DMS114 treated with DMSO at 0.1 percent for 48 hours (cell line): ENCODE measurements at regions not wholly inside any gene's neighbourhood (a gene's known extent, or its start where the extent isn't known, plus 50 kb on each side); places are given as distances from the start of the nearest gene placed in this dataset.
"Not testable (repeated sequence)": the region's sequence is repeated elsewhere in the genome, so short reads cannot be mapped to it uniquely, and the experiment has no call there.

Experiments used
- DNase-seq: peaks from one replicate; lab custom pipeline; 2025; ENCODE audit not compliant: unreplicated experiment; lab: John Stamatoyannopoulos, UW

DNA sequence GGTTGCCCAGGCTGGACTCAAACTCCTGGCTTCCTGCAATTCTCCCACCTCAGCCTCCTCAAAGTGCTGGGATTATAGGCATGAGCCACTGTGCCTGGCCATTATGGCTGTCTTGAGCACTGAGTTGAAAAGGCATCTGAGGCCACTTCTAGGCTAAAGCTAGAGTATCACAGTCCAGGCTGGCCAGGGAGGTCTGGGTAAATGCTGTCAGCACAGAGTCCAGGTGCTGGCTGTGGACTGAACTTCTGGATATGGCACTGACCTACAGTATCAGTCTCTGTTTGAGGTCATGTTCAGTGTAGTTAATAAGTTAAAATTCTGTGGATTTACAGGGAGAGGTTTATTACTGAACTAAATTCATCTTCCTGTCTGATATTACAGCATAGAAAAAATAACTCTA is 222.5 kb upstream of the TOM1L1 start:
- no peak for DNase-seq

DNA sequence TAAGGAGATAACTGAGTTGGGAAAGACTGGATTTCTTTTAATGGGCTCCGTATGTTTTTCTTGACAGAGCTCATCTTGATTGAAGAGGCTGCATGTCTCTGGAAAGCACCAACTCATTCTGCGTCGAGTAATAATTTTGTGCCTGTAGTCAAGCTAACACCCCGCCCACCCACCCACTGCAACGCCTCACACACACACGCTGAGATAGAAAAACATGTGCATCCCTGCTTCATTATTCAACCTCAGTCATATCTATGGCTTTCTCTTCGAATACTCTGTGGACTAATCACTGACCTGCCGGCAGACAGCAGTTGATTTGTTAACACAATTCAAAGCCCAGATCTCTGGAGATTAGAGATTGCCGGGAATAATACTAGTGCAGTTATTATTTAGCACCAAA is 220.2 kb upstream of the TOM1L1 start:
- no peak for DNase-seq

DNA sequence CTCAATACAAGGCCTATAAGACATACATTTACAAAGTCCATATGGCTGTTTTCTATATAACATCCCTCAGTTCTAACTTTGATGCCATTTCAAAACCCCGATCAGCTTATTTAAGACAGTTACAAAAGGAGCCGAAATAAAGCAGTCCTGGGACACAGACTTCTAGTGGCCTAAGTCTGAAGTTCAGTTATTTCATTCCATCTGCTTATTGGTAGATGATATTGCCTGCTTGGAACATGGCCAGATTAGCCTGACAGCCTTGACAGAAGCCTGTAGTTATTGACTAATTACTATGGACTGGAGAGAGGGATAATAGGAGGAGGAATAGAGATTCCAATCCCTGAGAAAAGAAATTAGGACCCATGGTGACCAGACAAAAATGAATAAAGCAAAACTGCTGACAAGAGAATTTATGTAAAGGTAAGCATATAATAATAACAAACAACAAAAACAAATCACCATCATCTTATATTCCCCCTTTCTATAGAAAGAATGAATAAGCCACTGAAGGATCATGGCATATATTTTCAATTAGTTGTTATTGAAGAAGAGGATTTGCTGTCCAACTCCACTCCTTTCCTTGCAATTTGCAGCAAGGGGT is 206.3 kb upstream of the TOM1L1 start:
- no peak for DNase-seq

DNA sequence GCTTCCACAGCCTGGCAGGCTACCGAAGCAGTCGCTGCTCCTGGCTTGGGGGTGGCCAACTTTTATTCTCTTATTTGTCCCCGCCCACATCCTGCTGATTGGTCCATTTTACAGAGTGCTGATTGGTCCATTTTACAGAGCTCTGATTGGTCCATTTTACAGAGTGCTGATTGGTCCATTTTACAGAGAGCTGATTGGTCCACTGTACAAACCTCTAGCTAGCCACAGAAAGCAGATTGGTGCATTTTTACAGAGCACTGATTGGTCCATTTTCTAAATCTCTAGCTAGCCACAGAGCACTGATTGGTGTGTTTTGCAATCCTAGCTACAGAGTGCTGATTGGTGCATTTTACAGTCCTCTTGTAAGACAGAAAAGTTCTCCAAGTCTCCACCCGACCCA is 187.9 kb upstream of the TOM1L1 start:
- DNase-seq, result not testable (repeated sequence)

DNA sequence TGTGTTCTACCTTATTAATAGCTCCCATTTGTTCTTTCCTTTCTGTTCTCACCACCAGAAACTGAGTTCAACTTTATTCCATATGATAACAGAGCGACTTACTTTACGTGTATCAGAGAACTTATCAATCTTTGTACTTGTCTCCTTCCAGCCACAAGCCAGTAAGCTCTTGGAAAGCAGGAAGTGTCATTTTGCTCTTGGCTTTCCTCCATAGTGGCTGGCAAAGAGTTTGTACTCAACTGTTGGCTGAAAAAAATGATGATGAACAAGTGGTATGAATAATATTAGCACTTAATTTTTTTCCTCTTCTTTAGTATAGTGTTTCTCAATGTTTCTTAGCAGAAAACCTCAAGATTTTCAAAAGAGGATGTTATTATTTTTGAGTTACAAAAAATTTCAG is 182.4 kb upstream of the TOM1L1 start:
- no peak for DNase-seq

DNA sequence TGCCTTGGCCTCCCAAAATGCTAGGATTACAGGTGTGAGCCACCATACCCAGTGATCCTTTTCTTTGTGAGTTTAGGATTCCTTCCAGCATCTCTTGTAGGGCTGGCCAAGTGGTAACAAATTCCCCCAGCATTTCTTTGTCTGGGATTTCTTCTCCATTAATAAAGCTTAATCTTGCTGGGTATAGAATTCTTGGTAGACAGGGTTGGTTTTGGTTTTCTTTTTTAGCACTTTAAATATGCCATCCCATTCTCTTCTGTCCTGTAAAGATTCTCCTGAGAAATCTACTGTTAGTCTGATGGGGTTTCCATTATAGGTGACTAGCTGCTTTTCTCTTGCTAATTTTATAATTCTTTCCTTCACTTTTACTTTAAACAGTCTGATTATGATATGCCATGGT is 173.0 kb upstream of the TOM1L1 start:
- DNase-seq, result no peak

DNA sequence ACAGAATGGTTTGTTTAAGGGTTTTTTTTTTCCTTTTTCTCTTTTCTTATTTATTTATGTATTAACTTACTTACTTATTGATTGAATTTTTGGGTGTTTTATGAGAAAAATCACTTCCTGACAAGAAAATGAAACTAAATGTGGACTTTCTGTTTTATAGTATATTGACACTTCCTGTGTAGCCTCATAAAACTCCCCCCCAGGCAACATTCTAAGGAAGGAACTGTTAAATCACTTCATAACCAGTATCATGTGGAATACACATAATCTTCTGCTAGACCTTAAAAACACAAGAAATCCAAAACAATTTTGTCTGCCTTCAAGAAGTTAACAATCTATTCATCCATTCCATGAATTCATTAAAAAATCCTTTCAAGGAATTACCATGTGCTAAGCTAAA is 164.1 kb upstream of the TOM1L1 start:
- DNase-seq, result no peak

DNA sequence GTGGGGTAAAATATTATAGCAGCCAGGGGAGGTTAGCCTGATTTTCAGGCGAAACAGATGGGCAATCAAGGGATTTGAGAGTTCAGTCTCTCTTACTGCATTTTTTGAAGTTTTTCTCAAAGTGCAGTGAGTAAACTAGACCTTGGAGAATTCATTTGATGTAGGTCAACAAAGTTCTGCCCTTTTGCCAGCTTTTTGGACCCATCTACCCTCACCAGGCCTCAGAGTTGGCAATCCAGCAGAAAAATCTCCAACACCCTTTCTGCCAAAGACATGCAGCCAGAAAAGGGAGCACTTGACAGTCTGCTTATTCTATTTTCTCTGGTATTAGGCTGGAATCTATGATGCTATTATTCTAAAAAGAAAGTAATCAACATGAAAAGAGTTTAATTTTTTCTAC is 162.2 kb upstream of the TOM1L1 start:
- no peak for DNase-seq

DNA sequence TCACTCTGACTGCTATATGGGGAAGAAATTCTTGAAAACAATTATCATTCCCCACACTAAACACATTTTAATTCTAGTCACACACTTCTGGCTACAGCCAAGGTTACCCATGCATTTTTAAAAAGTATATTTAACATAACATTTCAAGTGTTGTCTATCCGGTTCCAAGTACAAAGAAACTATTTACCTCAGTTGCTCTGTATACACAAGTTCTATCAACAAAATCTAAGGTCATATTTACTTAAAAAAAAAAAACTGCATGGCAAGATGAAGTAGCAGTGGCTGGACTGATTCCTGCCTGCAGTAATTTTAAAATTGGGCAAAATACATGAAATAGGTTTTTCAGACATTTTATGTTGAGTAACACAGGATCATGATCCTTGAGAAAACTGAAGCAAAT is 155.9 kb upstream of the TOM1L1 start:
- DNase-seq, result no peak

DNA sequence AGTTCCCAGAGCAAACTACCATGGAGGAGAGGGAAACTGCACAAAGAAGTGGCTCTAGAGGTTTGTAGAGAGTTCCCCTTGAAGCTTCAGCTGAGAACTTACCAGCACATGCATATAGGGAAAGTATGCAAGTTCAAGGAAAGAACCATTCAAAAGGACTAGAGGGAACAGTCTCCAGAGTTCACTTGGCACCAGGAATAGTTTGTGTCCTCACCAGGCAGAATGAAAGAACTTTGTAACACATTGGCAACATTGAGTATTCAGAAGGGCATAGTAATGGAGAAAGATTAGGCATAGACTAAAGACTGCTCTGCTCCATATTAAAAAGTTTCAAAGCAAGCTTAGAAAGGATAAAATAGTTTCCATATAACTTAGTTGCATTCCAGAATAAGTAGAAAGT is 155.4 kb upstream of the TOM1L1 start:
- DNase-seq, result no peak

DNA sequence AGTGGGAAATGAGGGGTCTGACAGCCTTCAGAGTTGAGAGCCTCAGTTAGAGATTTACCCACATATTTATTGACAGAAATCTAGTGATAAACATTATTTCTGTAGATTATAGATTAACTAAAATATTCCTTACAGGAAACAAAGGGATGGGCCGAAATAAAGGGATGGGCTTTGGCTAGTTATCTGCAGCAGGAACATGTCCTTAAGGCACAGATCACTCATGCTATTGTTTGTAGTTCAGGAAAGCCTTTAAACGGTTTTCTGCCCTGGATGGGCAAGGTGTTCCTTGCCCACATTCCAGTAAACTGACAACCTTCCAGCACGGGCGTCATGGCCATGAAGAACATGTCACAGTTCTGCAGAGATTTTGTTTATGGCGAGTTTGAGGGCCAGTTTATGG is 154.8 kb upstream of the TOM1L1 start:
- no peak for DNase-seq

DNA sequence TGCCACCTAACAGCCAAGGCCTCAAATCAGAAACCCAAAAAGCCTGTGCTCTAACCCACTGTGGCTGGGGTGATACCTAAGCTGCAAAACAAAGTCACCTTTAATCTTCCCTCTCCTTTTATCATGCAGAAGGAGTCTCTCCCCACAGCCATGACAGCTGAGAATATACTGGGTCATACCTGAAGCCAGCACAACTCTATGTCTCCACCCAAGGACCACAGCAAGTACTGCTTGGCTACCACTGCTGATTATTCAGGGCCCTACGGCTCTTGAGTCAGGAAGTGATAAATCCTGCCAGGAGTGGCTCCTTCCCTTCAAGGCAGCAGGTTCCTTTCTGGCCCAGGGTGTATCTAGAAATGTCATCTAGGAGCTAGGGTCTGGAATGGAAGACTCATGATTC is 151.5 kb upstream of the TOM1L1 start:
- no peak for DNase-seq

DNA sequence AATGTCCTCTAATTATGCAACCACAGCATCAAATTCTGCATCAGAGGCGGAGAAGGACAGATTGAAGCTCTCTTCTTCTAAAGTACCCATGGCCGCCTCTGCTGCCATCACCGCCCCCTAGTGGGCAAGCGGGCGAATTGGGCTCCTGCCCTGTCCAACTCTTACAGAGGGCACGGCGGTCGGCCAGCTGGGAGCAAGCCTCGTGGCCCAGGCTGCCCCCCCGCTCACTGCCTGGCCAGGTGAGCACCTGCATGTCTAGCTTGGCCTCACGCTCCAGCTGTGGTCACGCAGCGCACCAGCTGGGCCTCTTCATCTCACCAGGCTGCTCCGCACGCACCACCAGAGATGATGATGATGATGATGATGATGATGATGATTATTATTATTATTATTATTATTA is 146.1 kb upstream of the TOM1L1 start:
- no peak for DNase-seq

DNA sequence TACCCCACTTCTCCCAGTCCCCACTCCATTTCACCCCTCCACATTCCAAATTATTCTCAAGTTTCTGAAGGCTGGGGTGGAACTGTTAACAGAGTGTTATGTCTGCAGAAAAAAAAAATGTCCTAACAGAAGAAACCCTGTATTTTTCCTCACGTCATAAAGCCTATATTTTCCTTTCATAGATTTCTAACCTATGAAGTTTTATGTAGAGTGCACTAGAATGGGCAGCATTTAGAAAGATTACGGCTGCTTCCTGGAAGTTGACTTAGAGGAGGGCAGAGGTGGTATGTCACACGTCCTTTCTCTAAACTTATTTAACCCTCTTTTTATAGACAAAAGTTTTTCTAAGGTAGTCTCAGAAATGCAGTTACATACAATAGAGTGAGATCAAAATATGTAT is 139.8 kb upstream of the TOM1L1 start:
- DNase-seq, result no peak

DNA sequence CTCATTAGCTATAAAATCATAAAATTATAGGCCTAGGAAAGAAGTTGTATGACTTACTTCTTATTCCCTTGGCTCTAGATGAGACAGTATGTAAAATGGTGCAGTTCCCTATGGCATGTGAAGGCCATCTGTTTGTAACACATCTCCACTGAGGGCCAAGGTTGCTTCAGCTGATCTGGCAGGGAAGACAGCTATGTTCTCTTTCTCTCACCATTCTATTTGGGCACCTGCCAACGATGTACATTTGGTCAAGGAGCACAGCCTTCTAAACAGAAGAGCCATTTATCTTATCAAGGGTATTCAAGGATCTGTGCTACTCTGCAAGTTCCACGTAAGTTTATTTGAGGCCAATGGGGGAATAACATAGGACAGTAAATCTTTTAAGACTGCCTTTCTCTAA is 129.8 kb upstream of the TOM1L1 start:
- no peak for DNase-seq

DNA sequence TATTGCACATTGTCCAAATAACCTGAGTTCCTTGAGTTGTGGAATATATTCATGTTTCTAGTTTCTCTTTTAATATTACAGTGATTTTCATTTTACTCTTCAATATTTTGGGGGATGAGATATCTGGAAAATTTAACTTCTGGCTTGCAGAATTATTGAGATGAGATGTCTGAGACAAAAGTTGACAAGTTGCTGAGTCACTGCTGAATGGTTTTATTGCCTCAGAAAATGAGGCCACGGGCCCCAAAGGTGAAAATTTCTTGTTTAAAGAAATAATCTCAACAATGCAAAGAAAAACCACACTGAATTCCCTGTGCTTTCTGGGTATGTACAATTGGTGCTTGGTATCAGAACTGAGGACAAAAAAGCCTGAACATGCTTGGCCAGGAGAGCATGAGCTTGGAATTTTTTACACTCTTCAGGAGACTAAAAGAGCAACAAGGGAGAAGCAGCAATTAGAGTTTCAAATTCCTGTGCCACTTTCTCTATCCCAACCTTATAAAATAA is 129.2 kb upstream of the TOM1L1 start:
- no peak for DNase-seq

DNA sequence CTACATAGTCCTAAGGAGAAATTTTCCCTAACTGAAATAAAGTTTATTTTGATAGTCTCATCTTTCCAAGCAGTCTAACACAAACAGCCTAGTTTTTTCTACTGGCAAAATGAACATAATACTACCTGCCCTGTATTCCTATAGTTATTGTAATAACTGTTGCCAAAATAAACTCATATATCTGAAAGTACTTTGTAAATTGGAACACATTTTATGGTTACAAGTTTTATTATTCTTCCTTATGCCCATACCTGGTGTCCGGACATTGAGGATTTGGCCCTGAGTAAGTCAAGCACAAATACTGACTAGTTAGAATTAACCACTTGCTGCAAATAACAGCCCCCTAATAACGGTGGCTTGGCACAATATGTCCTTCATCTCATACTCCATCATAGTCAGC is 120.4 kb upstream of the TOM1L1 start:
- no peak for DNase-seq

DNA sequence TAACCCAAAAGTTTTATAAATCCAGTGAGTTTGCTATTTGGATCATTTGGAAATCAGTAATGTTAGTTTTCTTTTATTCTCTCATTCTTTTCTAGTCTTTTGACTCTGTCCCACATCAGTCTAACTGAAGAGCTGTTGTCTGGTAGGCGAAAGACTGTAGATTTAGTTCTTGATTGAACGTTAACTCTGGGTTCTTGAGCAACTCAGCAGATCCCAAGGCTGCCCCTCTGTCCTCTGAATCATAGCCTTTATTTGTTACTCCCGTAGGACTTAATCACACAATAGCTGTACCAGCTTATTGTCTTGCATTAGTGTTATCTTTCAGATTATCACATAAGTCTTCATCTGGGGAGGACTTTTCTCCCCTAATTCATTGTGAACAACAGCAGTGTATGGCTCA is 119.3 kb upstream of the TOM1L1 start:
- no peak for DNase-seq

DNA sequence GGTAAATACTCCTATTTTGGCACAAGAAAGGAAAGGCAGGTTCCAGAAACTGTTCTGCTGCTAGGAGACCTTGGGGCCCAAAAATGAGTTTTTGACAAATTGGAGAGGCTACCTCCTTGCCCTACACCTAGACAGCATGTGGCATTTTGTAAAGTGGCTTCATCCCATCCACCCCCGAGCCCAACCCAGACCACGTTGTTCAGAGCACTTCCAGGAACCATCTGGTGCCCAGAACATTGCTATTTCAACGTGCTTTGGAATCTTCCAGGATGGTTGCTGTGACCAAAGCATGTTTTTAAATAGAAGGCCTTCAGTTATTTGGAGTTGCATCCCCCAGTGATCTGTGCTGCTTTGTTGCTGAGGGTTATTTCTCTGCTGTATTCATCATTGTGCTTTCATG is 116.3 kb upstream of the TOM1L1 start:
- DNase-seq, result no peak

DNA sequence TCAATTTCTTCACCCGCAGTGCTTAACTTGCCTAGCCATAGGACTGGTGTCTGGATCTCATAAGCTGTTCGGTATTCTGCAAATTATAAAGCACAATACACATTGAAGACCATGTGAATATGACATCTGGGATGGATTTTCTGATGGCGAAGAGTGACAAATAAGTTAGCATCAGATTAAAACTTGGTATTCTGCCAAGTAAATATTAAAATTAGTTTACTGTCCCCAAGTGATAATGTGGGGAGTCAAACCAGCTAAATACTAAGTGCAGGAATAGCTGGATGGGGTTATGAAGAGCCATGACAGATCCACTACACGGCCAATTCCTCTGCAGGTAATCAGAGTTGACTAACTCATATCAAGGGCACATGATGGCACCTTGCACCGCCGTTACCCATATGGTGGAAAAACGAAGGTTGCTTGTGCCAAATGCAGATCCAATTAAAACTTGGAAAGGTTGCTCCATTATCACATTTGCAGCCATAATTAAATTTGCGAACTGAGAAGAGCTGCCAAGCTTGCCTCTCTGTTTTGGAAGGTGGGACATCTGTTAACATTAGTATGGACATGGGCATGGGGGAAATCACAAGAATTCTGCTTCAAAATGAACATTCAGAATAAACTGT is 114.9 kb upstream of the TOM1L1 start:
- DNase-seq, result no peak

DNA sequence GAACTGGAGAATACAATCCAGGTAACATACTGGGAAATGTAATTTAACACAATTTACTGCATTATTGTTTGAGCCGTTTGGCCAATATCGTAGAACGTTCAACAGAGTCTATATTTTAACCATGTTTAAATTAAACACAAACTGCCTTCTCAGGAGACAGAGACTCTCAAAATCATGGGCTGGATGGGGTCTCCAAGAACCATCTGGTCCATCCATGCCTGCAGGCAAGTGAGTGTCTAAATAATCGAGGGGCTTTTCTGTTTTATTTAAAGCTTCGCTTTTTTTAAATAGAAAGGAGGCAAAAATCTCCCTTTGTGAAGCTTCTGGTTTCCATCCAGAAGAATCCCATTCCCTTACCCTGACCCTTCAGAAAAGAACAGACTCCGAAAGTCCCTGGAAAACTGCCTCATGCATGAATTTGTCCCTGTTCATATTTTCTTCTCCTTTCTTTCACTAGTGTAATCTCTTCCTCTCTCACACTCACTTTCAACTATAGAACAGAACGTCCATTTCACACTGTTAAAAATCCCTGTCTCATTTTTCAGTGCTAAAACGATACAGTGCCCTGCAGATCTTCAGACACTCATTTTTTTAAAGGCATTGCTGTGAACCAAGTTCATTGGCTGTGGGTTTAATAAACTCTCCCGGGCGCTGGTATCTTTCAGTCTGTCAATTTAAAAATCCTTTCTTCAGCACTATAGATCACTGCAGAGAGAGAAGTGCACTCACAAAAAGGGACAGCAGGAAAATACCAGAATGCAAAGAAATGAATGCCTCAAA is 111.4 kb upstream of the TOM1L1 start:
- DNase-seq, result no peak

DNA sequence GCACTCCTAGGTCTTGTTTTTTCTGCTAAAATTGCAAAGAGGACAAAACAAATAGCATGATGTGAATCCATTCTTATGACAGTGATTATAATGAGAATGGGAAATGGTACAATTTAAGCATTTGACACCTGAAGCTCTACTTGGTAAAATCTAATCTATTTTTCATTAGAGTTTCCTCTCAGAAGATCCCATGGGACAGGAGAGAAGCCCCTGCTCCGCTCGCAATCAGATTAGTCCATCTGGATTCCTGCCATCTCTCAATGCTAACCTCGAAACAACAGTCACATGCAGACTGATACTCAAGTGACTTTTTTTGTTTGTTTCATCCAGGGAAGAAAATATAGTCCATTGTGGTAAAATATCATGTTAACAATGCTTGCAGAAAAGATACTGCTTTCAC is 107.4 kb upstream of the TOM1L1 start:
- no peak for DNase-seq
